Adrenal gland (tissue), 9 donors: ENCODE measurements at regions not wholly inside any gene's neighbourhood (a gene's known extent, or its start where the extent isn't known, plus 50 kb on each side); places are given as distances from the start of the nearest gene placed in this dataset.

Source experiments
- DNase-seq, 7 donors: peaks; one replicate each; pipeline ENCODE4 v3.0.0-alpha.2; 2019 to 2020
- H3K27ac ChIP-seq, 5 donors: fragments of 200-600 bp; sonication (generic) in 4 of 5; 1 replicate in 3 of 5; 2 replicates in 2 of 5; pipeline versions ENCODE4 v1.5.1 to v1.8.0; 2016 to 2020; ENCODE audit warnings: mild to moderate bottlenecking in 1 of 5
- H3K27me3 ChIP-seq: fragments of 200-600 bp; 2 replicates; pipeline ENCODE4 v1.8.0; 2021
- H3K36me3 ChIP-seq, 2 donors: fragments of 200-600 bp; replicated peaks in 1 of 2; 1 replicate in 1 of 2; 2 replicates in 1 of 2; pipeline versions ENCODE4 v1.5.1 to v1.8.0; 2018 to 2022
- H3K4me1 ChIP-seq, 2 donors: fragments of 200-600 bp; replicated peaks in 1 of 2; 1 replicate in 1 of 2; 2 replicates in 1 of 2; pipeline versions ENCODE4 v1.5.1 to v1.8.0; 2018 to 2021
- H3K4me3 ChIP-seq, 4 donors: fragments of 200-600 bp; sonication (generic) in 3 of 4; one replicate each; pipeline ENCODE4 v1.5.1; 2016 to 2018
- H3K9me3 ChIP-seq, 3 donors: fragments of 200-600 bp; sonication (generic) in 1 of 3; replicated peaks in 1 of 3; 1 replicate in 2 of 3; 2 replicates in 1 of 3; pipeline versions ENCODE4 v1.5.1 to v1.8.0; 2016 to 2021
- POLR2A ChIP-seq, 2 donors: fragments of 450-650 bp; IDR thresholded peaks; one replicate each; pipeline ENCODE4 v1.6.1; 2017; ENCODE audit warnings: antibody characterized with exemption in 2 of 2, mild to moderate bottlenecking in 2 of 2, moderate library complexity in 1 of 2
- WGBS, 4 donors: extraction: QIAGEN DNeasy Blood & Tissue Kit in 2 of 4; methylation state at CpG; one replicate each; pipeline versions ENCODE4 v1.1.5 to v1.1.7; 2013 to 2017; 5-methylcytosine and 5-hydroxymethylcytosine counted together
- intact Hi-C, 2 donors: fragments of 100-400 bp; cut with DNase I; formaldehyde crosslinking; loops; one replicate each; pipeline versions ENCODE4 v1.14.1 to v1.15.0; 2022 to 2023
- TF ChIP-seq, protein P1 (sequence below), 6 experiments: fragments of 450-650 bp in 4 of 6; fragments of 200-600 bp in 2 of 6; sonication (generic) in 1 of 6; IDR thresholded peaks; 1 replicate in 5 of 6; 2 replicates in 1 of 6; pipeline versions ENCODE4 v1.5.1 to v1.8.0; 2016 to 2021; ENCODE audit warnings: antibody characterized with exemption in 6 of 6, mild to moderate bottlenecking in 2 of 6, moderate library complexity in 1 of 6
- donor health status: healthy with polysubstance abuse.
- donor health status: Bipolar disorder and iron deficiency.
- donor health status: DM: yes; HTN: yes; CAD: no.
- donor health status: DM: no; HTN: no; CAD: no.
- donor health status: DM: no; HTN: no; CAD: no.

DNA sequence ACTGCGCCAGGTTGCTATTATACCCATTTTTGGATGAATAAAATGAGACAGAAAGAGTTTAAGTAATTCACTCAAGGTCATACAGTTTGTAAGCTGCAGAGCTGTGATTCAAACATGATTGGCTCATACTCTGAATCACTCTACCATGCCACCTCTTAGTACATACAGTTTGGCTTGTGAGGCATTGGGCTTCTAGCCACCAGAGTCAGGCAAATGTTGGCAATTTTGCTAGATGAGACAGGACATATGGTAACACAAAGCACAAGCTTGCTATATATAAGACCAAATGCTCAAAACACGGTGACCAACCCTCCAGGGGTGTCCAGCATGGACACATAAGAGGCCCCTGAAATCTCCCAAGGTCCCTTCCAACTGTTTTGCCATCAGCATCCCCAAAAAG, 236.0 kb upstream of the IRX5 start:
- Histone ChIP-seq H3K4me1 (no peaks in the 10 kb centered on the region), H3K36me3 (no peaks in the 10 kb centered on the region), H3K27me3 (peaks cover 4% of the 10 kb centered on the region), H3K4me3 (no peak overlapping the region), H3K9me3 (no peaks in the 10 kb centered on the region), H3K27ac (no peak overlapping the region)
- intact Hi-C loops = no loop called here
- TF ChIP-seq POLR2A (IDR thresholded peaks at IDR 0.05) = no peak
- TF ChIP-seq, protein P1, sequence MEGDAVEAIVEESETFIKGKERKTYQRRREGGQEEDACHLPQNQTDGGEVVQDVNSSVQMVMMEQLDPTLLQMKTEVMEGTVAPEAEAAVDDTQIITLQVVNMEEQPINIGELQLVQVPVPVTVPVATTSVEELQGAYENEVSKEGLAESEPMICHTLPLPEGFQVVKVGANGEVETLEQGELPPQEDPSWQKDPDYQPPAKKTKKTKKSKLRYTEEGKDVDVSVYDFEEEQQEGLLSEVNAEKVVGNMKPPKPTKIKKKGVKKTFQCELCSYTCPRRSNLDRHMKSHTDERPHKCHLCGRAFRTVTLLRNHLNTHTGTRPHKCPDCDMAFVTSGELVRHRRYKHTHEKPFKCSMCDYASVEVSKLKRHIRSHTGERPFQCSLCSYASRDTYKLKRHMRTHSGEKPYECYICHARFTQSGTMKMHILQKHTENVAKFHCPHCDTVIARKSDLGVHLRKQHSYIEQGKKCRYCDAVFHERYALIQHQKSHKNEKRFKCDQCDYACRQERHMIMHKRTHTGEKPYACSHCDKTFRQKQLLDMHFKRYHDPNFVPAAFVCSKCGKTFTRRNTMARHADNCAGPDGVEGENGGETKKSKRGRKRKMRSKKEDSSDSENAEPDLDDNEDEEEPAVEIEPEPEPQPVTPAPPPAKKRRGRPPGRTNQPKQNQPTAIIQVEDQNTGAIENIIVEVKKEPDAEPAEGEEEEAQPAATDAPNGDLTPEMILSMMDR (IDR thresholded peaks at IDR 0.05) = no peak
- 65 to 94% (median 87%) methylated on average over 2 of the region's 2 CpGs for WGBS, 4 donors
- DNase-seq = no peak

DNA sequence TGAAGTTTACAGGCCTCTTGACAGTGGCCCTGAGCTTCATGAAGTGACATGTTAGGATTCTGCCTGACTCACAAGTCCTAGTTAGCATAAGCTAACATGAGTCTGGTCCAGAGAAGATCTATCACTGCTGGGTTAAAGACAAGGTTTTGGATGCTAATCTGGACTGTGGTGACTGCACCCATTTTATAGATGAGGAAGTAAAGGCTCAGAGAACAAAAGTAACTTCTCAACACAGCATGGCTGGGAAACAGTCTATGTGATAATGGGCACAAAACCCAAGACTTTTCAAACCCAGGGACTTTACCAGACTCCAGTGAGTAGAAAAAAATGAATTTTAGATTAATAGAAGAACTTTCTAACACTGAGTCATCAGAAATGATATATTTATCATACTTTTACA, 236.8 kb upstream of the IRX5 start:
- H3K4me1 ChIP-seq = no peaks in the 10 kb centered on the region
- no peaks in the 10 kb centered on the region for H3K9me3 ChIP-seq
- H3K4me3 ChIP-seq = no peak overlapping the region
- no peak overlapping the region for H3K27ac ChIP-seq
- TF ChIP-seq, protein P1 (IDR thresholded peaks at IDR 0.05) = no peak
- no peak for TF ChIP-seq POLR2A (IDR thresholded peaks at IDR 0.05)
- peaks cover 4% of the 10 kb centered on the region for H3K27me3 ChIP-seq
- intact Hi-C loops = no loop called here
- H3K36me3 ChIP-seq = no peaks in the 10 kb centered on the region
- DNase-seq = no peak

DNA sequence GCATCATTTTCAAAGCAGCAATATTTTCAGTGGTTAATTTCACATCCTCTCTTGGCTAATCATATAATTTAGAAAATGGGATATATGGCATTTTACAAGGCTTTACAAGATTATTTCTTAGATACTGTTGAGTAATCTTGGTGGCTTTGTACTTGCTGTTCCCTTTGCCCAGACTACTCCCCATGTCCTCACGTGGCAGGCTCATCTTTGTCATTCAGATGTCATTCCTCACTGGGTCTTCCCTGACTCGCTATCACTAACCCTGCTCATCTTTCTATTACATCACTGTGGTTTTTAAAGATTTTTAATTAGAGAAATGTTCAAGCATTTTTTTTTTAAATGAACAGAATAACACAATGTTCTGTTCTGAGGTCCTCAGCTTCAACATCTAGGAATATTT, 240.0 kb upstream of the IRX5 start:
- no peaks in the 10 kb centered on the region for H3K36me3 ChIP-seq
- no peaks in the 10 kb centered on the region for H3K4me1 ChIP-seq
- no peak overlapping the region for H3K4me3 ChIP-seq
- no peaks in the 10 kb centered on the region for H3K9me3 ChIP-seq
- no peak for DNase-seq
- no peak overlapping the region for H3K27ac ChIP-seq
- no peaks in the 10 kb centered on the region for H3K27me3 ChIP-seq
- intact Hi-C loops = no loop called here
- TF ChIP-seq POLR2A (IDR thresholded peaks at IDR 0.05) = no peak
- TF ChIP-seq, protein P1 (IDR thresholded peaks at IDR 0.05) = no peak
- WGBS, 4 donors = 49 to 64% (median 53%) methylated on average over 2 of the region's 2 CpGs

DNA sequence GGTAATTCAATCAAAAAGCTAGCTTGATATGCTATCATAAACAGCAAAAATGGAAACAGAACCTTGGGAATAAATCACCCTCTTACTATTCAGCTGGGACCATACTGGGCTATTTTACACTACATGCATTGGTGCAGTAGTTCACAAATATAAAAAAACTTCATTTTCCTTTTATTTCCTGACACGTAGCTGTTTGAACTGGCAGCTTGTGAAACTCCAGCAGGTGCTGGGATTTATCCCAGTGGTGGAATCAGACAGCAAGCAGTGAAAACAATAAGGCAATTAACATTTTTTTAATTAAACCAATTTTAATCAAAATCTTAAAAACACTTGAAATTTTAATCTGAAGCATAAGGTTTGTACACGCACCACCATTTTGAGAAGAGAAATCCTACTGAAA, 240.4 kb upstream of the IRX5 start:
- H3K36me3 ChIP-seq = no peaks in the 10 kb centered on the region
- WGBS, 4 donors = 65 to 76% (median 68%) methylated on average over 2 of the region's 2 CpGs
- H3K4me1 ChIP-seq = no peaks in the 10 kb centered on the region
- H3K4me3 ChIP-seq = no peak overlapping the region
- DNase-seq = no peak
- H3K27ac ChIP-seq = no peak overlapping the region
- TF ChIP-seq POLR2A (IDR thresholded peaks at IDR 0.05) = no peak
- TF ChIP-seq, protein P1 (IDR thresholded peaks at IDR 0.05) = no peak
- intact Hi-C loops = no loop called here
- H3K27me3 ChIP-seq = no peaks in the 10 kb centered on the region
- no peaks in the 10 kb centered on the region for H3K9me3 ChIP-seq
